ENCODE measurements at regions not wholly inside any gene's neighbourhood (a gene's known extent, or its start where the extent isn't known, plus 50 kb on each side); places are given as distances from the start of the nearest gene placed in this dataset.
"Not testable (repeated sequence)": the region's sequence is repeated elsewhere in the genome, so short reads cannot be mapped to it uniquely, and the experiment has no call there.

- no peak overlapping the region for H3K27ac Mint-ChIP-seq (ENCODE audit: unreplicated experiment)
- TF ChIP-seq CTCF (IDR thresholded peaks at IDR 0.05): no peak
- DNase-seq (ENCODE audit: low spot score): no peak
- H3K36me3 Mint-ChIP-seq (ENCODE audit: low read depth): peaks cover 4% of the 10 kb centered on the region
- H3K4me1 Mint-ChIP-seq (ENCODE audit: low read depth): peaks cover 21% of the 10 kb centered on the region
- H3K4me3 Mint-ChIP-seq (ENCODE audit: unreplicated experiment): no peak overlapping the region
- H3K27me3 Mint-ChIP-seq (ENCODE audit: low read depth): no peaks in the 10 kb centered on the region
- peaks cover 8% of the 10 kb centered on the region for H3K9me3 Mint-ChIP-seq (ENCODE audit: low read depth)
These were observed 139.7 kb downstream of the RTP4 start for GRCh38 chr3:187507905-187508304.

- no peaks in the 10 kb centered on the region for H3K27me3 Mint-ChIP-seq (ENCODE audit: low read depth)
- no peak overlapping the region for H3K27ac Mint-ChIP-seq (ENCODE audit: unreplicated experiment)
- peaks cover 21% of the 10 kb centered on the region for H3K4me1 Mint-ChIP-seq (ENCODE audit: low read depth)
- no peak overlapping the region for H3K4me3 Mint-ChIP-seq (ENCODE audit: unreplicated experiment)
- DNase-seq (ENCODE audit: low spot score): no peak
- H3K36me3 Mint-ChIP-seq (ENCODE audit: low read depth): peaks cover 2% of the 10 kb centered on the region
- H3K9me3 Mint-ChIP-seq (ENCODE audit: low read depth): peaks cover 5% of the 10 kb centered on the region
- no peak for TF ChIP-seq CTCF (IDR thresholded peaks at IDR 0.05)
These were observed 139.1 kb downstream of the RTP4 start for GRCh38 chr3:187507266-187507665.

- DNase-seq (ENCODE audit: low spot score): no peak
- Mint-ChIP-seq H3K4me3 (ENCODE audit: unreplicated experiment) (no peak overlapping the region), H3K27me3 (ENCODE audit: low read depth) (no peaks in the 10 kb centered on the region), H3K36me3 (ENCODE audit: low read depth) (no peaks in the 10 kb centered on the region), H3K27ac (ENCODE audit: unreplicated experiment) (no peak overlapping the region), H3K4me1 (ENCODE audit: low read depth) (peaks cover 27% of the 10 kb centered on the region), H3K9me3 (ENCODE audit: low read depth) (no peaks in the 10 kb centered on the region)
- no peak for TF ChIP-seq CTCF (IDR thresholded peaks at IDR 0.05)
These were observed 136.2 kb downstream of the RTP4 start for GRCh38 chr3:187504435-187504834.

GRCh38 chr3:187498211-187498724 lies 130.1 kb downstream of the RTP4 start:
- no peak for DNase-seq (ENCODE audit: low spot score)
- H3K9me3 Mint-ChIP-seq (ENCODE audit: low read depth): peaks cover 21% of the 10 kb centered on the region
- peaks cover 4% of the 10 kb centered on the region for H3K27me3 Mint-ChIP-seq (ENCODE audit: low read depth)
- H3K4me3 Mint-ChIP-seq (ENCODE audit: unreplicated experiment): no peak overlapping the region
- TF ChIP-seq CTCF (IDR thresholded peaks at IDR 0.05): no peak
- peaks cover 7% of the 10 kb centered on the region for H3K36me3 Mint-ChIP-seq (ENCODE audit: low read depth)
- peaks cover 16% of the 10 kb centered on the region for H3K4me1 Mint-ChIP-seq (ENCODE audit: low read depth)
- H3K27ac Mint-ChIP-seq (ENCODE audit: unreplicated experiment): no peak overlapping the region

GRCh38 chr3:187497052-187497451 lies 128.9 kb downstream of the RTP4 start:
- H3K4me3 Mint-ChIP-seq (ENCODE audit: unreplicated experiment): no peak overlapping the region

GRCh38 chr3:187494056-187494455 lies 125.9 kb downstream of the RTP4 start:
- H3K4me1 Mint-ChIP-seq (ENCODE audit: low read depth): peaks cover 14% of the 10 kb centered on the region
- peaks cover 30% of the 10 kb centered on the region for H3K9me3 Mint-ChIP-seq (ENCODE audit: low read depth)
- not testable (repeated sequence) for H3K27ac Mint-ChIP-seq (ENCODE audit: unreplicated experiment); H3K36me3 Mint-ChIP-seq (ENCODE audit: low read depth); H3K4me3 Mint-ChIP-seq (ENCODE audit: unreplicated experiment); H3K27me3 Mint-ChIP-seq (ENCODE audit: low read depth); DNase-seq (ENCODE audit: low spot score)

More at GRCh38 chr3:187497052-187497451, 128.9 kb downstream of the RTP4 start:
- H3K36me3 Mint-ChIP-seq (ENCODE audit: low read depth): peaks cover 7% of the 10 kb centered on the region
- H3K27ac Mint-ChIP-seq (ENCODE audit: unreplicated experiment): no peak overlapping the region
- peaks cover 6% of the 10 kb centered on the region for H3K27me3 Mint-ChIP-seq (ENCODE audit: low read depth)
- TF ChIP-seq CTCF (IDR thresholded peaks at IDR 0.05): no peak
- no peak for DNase-seq (ENCODE audit: low spot score)
- H3K4me1 Mint-ChIP-seq (ENCODE audit: low read depth): peaks cover 16% of the 10 kb centered on the region
- H3K9me3 Mint-ChIP-seq (ENCODE audit: low read depth): peaks cover 30% of the 10 kb centered on the region

All from chondrocyte (in vitro differentiated cells).